Stimulated activated CD4-positive, alpha-beta T cell treated with anti-CD3 and anti-CD28 coated beads, TNF-alpha, amount 100 ng/mL, for 1 hour (primary cell): ENCODE measurements at regions not wholly inside any gene's neighbourhood (a gene's known extent, or its start where the extent isn't known, plus 50 kb on each side); places are given as distances from the start of the nearest gene placed in this dataset.

Experiments used
- DNase-seq, 3 donors: peaks; one replicate each; pipeline ENCODE4 v3.0.0-alpha.2; 2020; ENCODE audit warnings: low read depth in 3 of 3, low spot score in 1 of 3

- no peak for DNase-seq
Observed at GRCh38 chr13:104831831-104832230, 1703.6 kb downstream of the EFNB2 start.

- no peak for DNase-seq
Observed at GRCh38 chr13:104823709-104824108, 1711.8 kb downstream of the EFNB2 start.

GRCh38 chr13:104823071-104823470 lies 1712.4 kb downstream of the EFNB2 start:
- no peak for DNase-seq

- no peak for DNase-seq
Observed at GRCh38 chr13:104817271-104817670, 1718.2 kb downstream of the EFNB2 start.

- DNase-seq = no peak
Observed at GRCh38 chr13:104816726-104817125, 1718.7 kb downstream of the EFNB2 start.

- DNase-seq = no peak
Observed at GRCh38 chr13:104810242-104810641, 1725.2 kb downstream of the EFNB2 start.

- no peak for DNase-seq
Observed at GRCh38 chr13:104809483-104809882, 1726.0 kb downstream of the EFNB2 start.

GRCh38 chr13:104805346-104805745 lies 1730.1 kb downstream of the EFNB2 start:
- DNase-seq = no peak

GRCh38 chr13:104799152-104799551 lies 1732.9 kb upstream of the SLC10A2 start:
- DNase-seq = no peak

- DNase-seq = no peak
Observed at GRCh38 chr13:104798486-104798885, 1732.3 kb upstream of the SLC10A2 start.

- no peak for DNase-seq
Observed at GRCh38 chr13:104796581-104796980, 1730.4 kb upstream of the SLC10A2 start.

GRCh38 chr13:104785952-104786351 lies 1719.7 kb upstream of the SLC10A2 start:
- no peak for DNase-seq

- DNase-seq = no peak
Observed at GRCh38 chr13:104784891-104785290, 1718.7 kb upstream of the SLC10A2 start.

- no peak for DNase-seq
Observed at GRCh38 chr13:104782741-104783140, 1716.5 kb upstream of the SLC10A2 start.

- DNase-seq = no peak
Observed at GRCh38 chr13:104779311-104779993, 1713.2 kb upstream of the SLC10A2 start.

GRCh38 chr13:104773775-104774174 lies 1707.6 kb upstream of the SLC10A2 start:
- no peak for DNase-seq

- no peak for DNase-seq
Observed at GRCh38 chr13:104769545-104769944, 1703.3 kb upstream of the SLC10A2 start.

- no peak for DNase-seq
Observed at GRCh38 chr13:104766319-104766718, 1700.1 kb upstream of the SLC10A2 start.

GRCh38 chr13:104764600-104764999 lies 1698.4 kb upstream of the SLC10A2 start:
- no peak for DNase-seq

GRCh38 chr13:104759069-104759468 lies 1692.9 kb upstream of the SLC10A2 start:
- no peak for DNase-seq

- DNase-seq = no peak
Observed at GRCh38 chr13:104757712-104758111, 1691.5 kb upstream of the SLC10A2 start.

GRCh38 chr13:104750377-104750776 lies 1684.2 kb upstream of the SLC10A2 start:
- DNase-seq = no peak

- no peak for DNase-seq
Observed at GRCh38 chr13:104740641-104741222, 1674.5 kb upstream of the SLC10A2 start.
